ENCODE measurements at regions not wholly inside any gene's neighbourhood (a gene's known extent, or its start where the extent isn't known, plus 50 kb on each side); places are given as distances from the start of the nearest gene placed in this dataset.

DNA sequence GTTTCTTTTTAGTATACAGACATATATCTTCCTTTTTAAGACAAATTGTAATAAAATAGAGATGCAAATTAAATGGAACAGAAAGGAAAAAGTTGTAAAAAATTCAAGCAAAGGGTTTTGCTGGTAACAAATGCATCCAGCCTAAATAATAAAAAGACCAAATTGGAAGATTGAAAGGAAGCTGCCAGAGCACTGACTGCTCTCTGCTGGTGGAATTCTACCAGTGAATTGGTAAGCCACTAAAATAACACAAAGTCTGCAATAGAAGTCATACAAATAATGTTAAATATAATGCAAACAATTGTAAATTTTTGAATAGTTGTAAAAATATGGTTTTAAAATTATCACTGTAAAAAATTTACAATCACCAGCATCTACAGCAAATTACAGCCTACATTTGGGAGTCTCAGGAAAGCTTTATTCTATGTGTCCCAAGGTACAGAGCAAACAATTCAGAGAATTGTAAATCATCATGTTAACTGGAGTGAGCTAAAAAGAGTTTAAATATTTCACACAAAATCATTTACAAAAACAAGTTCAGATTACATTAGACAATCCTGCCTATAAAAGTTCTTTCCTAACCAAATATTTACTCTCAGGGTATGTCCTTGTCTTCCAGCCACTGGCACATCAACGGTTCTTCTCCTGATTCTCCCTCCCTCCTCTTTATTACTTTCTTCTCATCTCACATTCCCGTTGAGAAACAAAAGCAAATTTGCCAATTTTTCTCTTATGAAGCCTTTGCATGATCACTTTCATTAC is 1322.5 kb downstream of the PCDH7 start:
- TF ChIP-seq, protein P1, sequence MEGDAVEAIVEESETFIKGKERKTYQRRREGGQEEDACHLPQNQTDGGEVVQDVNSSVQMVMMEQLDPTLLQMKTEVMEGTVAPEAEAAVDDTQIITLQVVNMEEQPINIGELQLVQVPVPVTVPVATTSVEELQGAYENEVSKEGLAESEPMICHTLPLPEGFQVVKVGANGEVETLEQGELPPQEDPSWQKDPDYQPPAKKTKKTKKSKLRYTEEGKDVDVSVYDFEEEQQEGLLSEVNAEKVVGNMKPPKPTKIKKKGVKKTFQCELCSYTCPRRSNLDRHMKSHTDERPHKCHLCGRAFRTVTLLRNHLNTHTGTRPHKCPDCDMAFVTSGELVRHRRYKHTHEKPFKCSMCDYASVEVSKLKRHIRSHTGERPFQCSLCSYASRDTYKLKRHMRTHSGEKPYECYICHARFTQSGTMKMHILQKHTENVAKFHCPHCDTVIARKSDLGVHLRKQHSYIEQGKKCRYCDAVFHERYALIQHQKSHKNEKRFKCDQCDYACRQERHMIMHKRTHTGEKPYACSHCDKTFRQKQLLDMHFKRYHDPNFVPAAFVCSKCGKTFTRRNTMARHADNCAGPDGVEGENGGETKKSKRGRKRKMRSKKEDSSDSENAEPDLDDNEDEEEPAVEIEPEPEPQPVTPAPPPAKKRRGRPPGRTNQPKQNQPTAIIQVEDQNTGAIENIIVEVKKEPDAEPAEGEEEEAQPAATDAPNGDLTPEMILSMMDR (IDR thresholded peaks at IDR 0.05; ENCODE audit: unreplicated experiment): no peak
- BruUV-seq (replicated peaks): no TSS peak
- Mint-ChIP-seq H3K4me1 (ENCODE audit: insufficient read depth, unreplicated experiment) (peaks cover 5% of the 10 kb centered on the region), H3K9me3 (ENCODE audit: unreplicated experiment) (no peaks in the 10 kb centered on the region), H3K36me3 (ENCODE audit: insufficient read depth, unreplicated experiment) (no peaks in the 10 kb centered on the region), H3K27me3 (ENCODE audit: insufficient read depth, unreplicated experiment) (no peaks in the 10 kb centered on the region), H3K27ac (ENCODE audit: low read depth, unreplicated experiment) (peak overlapping the region; percentile 25), H3K4me3 (ENCODE audit: unreplicated experiment) (no peak overlapping the region)
- ChIA-PET CTCF (no interaction called here), POLR2A (no interaction called here)
- DNase-seq (ENCODE audit: unreplicated experiment): no peak
- intact Hi-C loops (cut with micrococcal nuclease): no loop called here

DNA sequence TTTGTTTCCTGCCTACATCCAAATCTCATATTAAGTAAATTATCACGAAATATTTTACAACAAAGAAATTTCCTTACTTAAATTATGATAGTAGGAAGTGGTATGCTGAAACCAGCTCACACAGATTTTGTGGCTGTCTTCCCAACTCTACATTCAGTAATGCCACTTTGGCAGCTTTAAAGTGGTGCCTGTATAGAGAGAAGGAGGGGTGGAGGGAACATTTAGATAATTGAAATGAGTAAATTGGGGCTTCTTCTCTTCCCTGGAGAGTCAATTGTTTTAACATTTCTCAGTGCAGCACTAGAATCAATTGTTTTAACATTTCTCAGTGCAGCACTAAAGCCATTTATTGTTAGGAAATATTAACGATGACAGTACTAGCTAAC is 1323.1 kb downstream of the PCDH7 start:
- DNase-seq (ENCODE audit: unreplicated experiment): no peak
- Mint-ChIP-seq H3K4me1 (ENCODE audit: insufficient read depth, unreplicated experiment) (peaks cover 5% of the 10 kb centered on the region), H3K36me3 (ENCODE audit: insufficient read depth, unreplicated experiment) (no peaks in the 10 kb centered on the region), H3K27ac (ENCODE audit: low read depth, unreplicated experiment) (peak overlapping the region; percentile 25), H3K4me3 (ENCODE audit: unreplicated experiment) (no peak overlapping the region), H3K9me3 (ENCODE audit: unreplicated experiment) (no peaks in the 10 kb centered on the region), H3K27me3 (ENCODE audit: insufficient read depth, unreplicated experiment) (no peaks in the 10 kb centered on the region)
- CTCF ChIA-PET: no interaction called here
- intact Hi-C loops (cut with micrococcal nuclease): no loop called here
- TF ChIP-seq, protein P1 (IDR thresholded peaks at IDR 0.05; ENCODE audit: unreplicated experiment): no peak
- no TSS peak for BruUV-seq (replicated peaks)
- POLR2A ChIA-PET: no interaction called here

DNA sequence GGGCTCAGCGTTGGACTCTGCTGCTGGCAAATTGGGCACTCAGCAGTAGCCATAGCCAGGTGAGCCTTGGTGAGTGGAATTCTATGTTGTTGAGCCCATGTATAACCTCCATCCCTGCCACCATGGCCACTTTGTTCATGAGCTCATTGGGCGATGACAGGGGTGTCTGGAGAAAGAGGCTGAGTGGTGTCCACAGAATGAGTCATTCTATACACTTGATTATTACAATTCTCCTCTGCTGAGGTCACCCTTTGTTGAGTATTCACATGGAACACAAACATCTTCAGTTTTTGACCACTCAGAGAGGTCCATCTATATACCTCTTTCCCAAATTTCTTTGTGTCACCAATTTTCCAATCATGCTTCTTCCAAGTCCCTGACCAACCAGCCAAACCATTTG is 1341.7 kb downstream of the PCDH7 start:
- Mint-ChIP-seq H3K36me3 (ENCODE audit: insufficient read depth, unreplicated experiment) (no peaks in the 10 kb centered on the region), H3K9me3 (ENCODE audit: unreplicated experiment) (no peaks in the 10 kb centered on the region), H3K4me3 (ENCODE audit: unreplicated experiment) (no peak overlapping the region), H3K4me1 (ENCODE audit: insufficient read depth, unreplicated experiment) (peaks cover 6% of the 10 kb centered on the region), H3K27me3 (ENCODE audit: insufficient read depth, unreplicated experiment) (no peaks in the 10 kb centered on the region), H3K27ac (ENCODE audit: low read depth, unreplicated experiment) (no peak overlapping the region)
- BruUV-seq (replicated peaks): no TSS peak
- DNase-seq (ENCODE audit: unreplicated experiment): no peak
- CTCF ChIA-PET: no interaction called here
- intact Hi-C loops (cut with micrococcal nuclease): no loop called here
- TF ChIP-seq, protein P1 (IDR thresholded peaks at IDR 0.05; ENCODE audit: unreplicated experiment): no peak
- POLR2A ChIA-PET: no interaction called here

DNA sequence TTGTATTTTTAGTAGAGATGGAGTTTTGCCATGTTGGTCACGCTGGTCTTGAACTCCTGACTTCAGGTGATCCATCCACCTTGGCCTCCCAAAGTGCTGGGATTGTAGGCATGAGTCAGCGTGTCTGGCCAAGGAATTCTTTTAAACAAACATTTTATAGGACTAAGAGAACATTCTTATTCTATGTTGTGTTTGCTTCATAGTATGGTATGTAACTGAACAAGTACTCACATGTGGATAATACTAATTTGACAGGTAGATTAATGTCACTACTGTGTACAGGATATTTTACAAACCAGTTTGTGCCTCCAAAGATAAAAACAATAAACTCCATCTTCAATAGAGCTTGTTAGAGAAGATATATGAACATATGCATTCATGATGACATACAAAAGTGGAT is 1353.4 kb downstream of the PCDH7 start:
- H3K4me1 Mint-ChIP-seq (ENCODE audit: insufficient read depth, unreplicated experiment): peaks cover 5% of the 10 kb centered on the region
- peak overlapping the region; percentile 89 for H3K27ac Mint-ChIP-seq (ENCODE audit: low read depth, unreplicated experiment)
- ChIA-PET POLR2A (interaction anchor here (0.5 to 1.4 kb wide), 3 partner anchors 19 to 693 kb away, joined by 3 to 5 read pairs (median 3); no protein-coding TSS in a partner anchor), CTCF (interaction anchor here (0.7 kb wide), 1 partner anchor 303 kb away, joined by 3 read pairs; no protein-coding TSS in a partner anchor)
- intact Hi-C loops (cut with micrococcal nuclease): no loop called here
- no TSS peak for BruUV-seq (replicated peaks)
- no peaks in the 10 kb centered on the region for H3K36me3 Mint-ChIP-seq (ENCODE audit: insufficient read depth, unreplicated experiment)
- TF ChIP-seq, protein P1 (IDR thresholded peaks at IDR 0.05; ENCODE audit: unreplicated experiment): no peak
- H3K27me3 Mint-ChIP-seq (ENCODE audit: insufficient read depth, unreplicated experiment): no peaks in the 10 kb centered on the region
- H3K9me3 Mint-ChIP-seq (ENCODE audit: unreplicated experiment): peaks cover 7% of the 10 kb centered on the region
- peak; percentile 3 for DNase-seq (ENCODE audit: unreplicated experiment)
- H3K4me3 Mint-ChIP-seq (ENCODE audit: unreplicated experiment): no peak overlapping the region

Measured in MCF 10A (cell line).